ENCODE measurements at regions not wholly inside any gene's neighbourhood (a gene's known extent, or its start where the extent isn't known, plus 50 kb on each side); places are given as distances from the start of the nearest gene placed in this dataset.

DNA sequence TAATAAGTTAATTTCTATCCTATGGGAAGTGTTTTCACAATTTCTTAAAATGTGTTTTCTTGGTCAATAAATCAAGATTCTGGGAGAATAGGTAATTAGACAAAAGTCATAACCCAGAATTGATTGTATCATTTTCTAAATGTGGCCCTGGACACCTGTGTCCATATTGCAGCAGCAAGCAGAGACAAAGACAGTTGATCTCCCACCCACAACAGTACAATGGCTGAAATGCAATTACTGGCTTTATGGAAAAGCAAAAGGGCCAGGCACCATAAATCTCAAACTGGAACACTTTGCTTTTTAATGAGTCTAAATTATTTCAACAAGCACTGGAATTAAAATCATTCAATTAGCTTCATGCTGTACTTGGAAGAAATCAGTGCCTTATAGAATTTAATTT lies 157.2 kb downstream of the ESM1 start:
- no peaks in the 10 kb centered on the region for H4K20me1 ChIP-seq (ENCODE audit: insufficient read depth)
- ChIA-PET POLR2A (no interaction called here), CTCF (interaction anchor here (1.8 kb wide), 1 partner anchor 17 kb away, joined by 9 read pairs; no protein-coding TSS in a partner anchor)
- no peaks in the 10 kb centered on the region for H3K79me2 ChIP-seq (ENCODE audit: insufficient read depth)
- no peak overlapping the region for H3K4me2 ChIP-seq
- H3K4me1 ChIP-seq (ENCODE audit: control insufficient read depth in 1 of 2, insufficient read depth in 2 of 2, low read depth in 1 of 2, low read length in 1 of 2): no peaks in the 10 kb centered on the region; a peak in 1 of 4 replicates
- H3F3A ChIP-seq (replicated peaks; ENCODE audit: insufficient read depth): no peaks in the 10 kb centered on the region
- no peak overlapping the region for H2AFZ ChIP-seq (ENCODE audit: low read depth)
- H3K9me2 ChIP-seq: no peaks in the 10 kb centered on the region
- no peak overlapping the region for H3K9ac ChIP-seq
- TF ChIP-seq, protein P1, sequence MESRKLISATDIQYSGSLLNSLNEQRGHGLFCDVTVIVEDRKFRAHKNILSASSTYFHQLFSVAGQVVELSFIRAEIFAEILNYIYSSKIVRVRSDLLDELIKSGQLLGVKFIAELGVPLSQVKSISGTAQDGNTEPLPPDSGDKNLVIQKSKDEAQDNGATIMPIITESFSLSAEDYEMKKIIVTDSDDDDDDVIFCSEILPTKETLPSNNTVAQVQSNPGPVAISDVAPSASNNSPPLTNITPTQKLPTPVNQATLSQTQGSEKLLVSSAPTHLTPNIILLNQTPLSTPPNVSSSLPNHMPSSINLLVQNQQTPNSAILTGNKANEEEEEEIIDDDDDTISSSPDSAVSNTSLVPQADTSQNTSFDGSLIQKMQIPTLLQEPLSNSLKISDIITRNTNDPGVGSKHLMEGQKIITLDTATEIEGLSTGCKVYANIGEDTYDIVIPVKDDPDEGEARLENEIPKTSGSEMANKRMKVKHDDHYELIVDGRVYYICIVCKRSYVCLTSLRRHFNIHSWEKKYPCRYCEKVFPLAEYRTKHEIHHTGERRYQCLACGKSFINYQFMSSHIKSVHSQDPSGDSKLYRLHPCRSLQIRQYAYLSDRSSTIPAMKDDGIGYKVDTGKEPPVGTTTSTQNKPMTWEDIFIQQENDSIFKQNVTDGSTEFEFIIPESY (IDR thresholded peaks at IDR 0.05; ENCODE audit: borderline replicate concordance, low read depth): no peak
- no peak for TF ChIP-seq EZH2phosphoT487 (IDR thresholded peaks at IDR 0.05; ENCODE audit: borderline replicate concordance, low read depth)
- TF ChIP-seq TCF12 (IDR thresholded peaks at IDR 0.05): no peak
- TF ChIP-seq GABPA (IDR thresholded peaks at IDR 0.05; ENCODE audit: low read depth): no peak
- TF ChIP-seq POLR2AphosphoS5 (IDR thresholded peaks at IDR 0.05; ENCODE audit: low read depth, low read length): no peak
- no peak for TF ChIP-seq FOSL2 (IDR thresholded peaks at IDR 0.05; ENCODE audit: borderline replicate concordance, low read depth)
- no peak for TF ChIP-seq SIN3A (IDR thresholded peaks at IDR 0.05; ENCODE audit: borderline replicate concordance, low read depth, low read length)
- TF ChIP-seq RFX5 (IDR thresholded peaks at IDR 0.05; ENCODE audit: low read length): no peak
- TF ChIP-seq FOXJ3 (CRISPR knock-in tag; IDR thresholded peaks at IDR 0.05): no peak
- no peak for TF ChIP-seq CHD2 (IDR thresholded peaks at IDR 0.05; ENCODE audit: low read length, partially characterized antibody)
- TF ChIP-seq, protein P2, sequence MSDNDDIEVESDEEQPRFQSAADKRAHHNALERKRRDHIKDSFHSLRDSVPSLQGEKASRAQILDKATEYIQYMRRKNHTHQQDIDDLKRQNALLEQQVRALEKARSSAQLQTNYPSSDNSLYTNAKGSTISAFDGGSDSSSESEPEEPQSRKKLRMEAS (IDR thresholded peaks at IDR 0.05; ENCODE audit: low read depth): no peak
- TF ChIP-seq NFIC (IDR thresholded peaks at IDR 0.05; ENCODE audit: borderline replicate concordance): no peak
- TF ChIP-seq SMC3 (IDR thresholded peaks at IDR 0.05; ENCODE audit: low read depth, low read length): no peak
- H3K36me3 ChIP-seq (replicated peaks in 1 of 2; ENCODE audit: control insufficient read depth in 1 of 2, insufficient read depth in 2 of 2, low read length in 1 of 2): no peaks in the 10 kb centered on the region
- H3K4me3 ChIP-seq (ENCODE audit: low read depth in 2 of 2, low read length in 1 of 2): no peak overlapping the region
- DNase-seq: no peak
- no peak overlapping the region for H3K27ac ChIP-seq (ENCODE audit: low read depth in 2 of 2, low read length in 1 of 2)
- H3K9me3 ChIP-seq: no peaks in the 10 kb centered on the region
- H3K27me3 ChIP-seq (ENCODE audit: insufficient read depth): peaks cover 5% of the 10 kb centered on the region; the same call in 1 of the 2 replicates

DNA sequence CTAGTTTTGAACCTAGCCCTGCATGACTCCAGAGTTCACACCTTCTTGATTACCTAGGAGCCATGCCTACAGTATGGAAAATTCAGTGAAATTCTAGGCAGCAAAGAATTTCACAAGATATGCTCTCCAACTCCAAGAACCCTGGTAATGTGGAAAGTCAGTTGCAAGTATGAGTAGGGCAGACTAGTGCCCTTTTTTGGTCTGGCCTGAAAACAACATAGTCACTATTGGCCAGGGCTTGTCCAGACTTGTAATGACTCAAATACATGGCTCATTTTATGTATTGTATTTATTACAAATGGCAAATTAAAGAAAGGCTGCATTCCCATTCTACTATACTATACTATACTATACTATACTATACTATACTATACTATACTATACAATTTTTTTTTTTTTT lies 160.4 kb downstream of the ESM1 start:
- Histone ChIP-seq H3K36me3 (replicated peaks in 1 of 2; ENCODE audit: control insufficient read depth in 1 of 2, insufficient read depth in 2 of 2, low read length in 1 of 2) (no peaks in the 10 kb centered on the region), H3K27ac (ENCODE audit: low read depth in 2 of 2, low read length in 1 of 2) (no peak overlapping the region), H3F3A (replicated peaks; ENCODE audit: insufficient read depth) (peaks cover 2% of the 10 kb centered on the region), H2AFZ (ENCODE audit: low read depth) (no peak overlapping the region), H3K9ac (no peak overlapping the region), H3K4me2 (no peak overlapping the region), H4K20me1 (ENCODE audit: insufficient read depth) (no peaks in the 10 kb centered on the region), H3K4me3 (ENCODE audit: low read depth in 2 of 2, low read length in 1 of 2) (no peak overlapping the region), H3K27me3 (ENCODE audit: insufficient read depth) (peaks cover 1% of the 10 kb centered on the region; the same call in 1 of the 2 replicates), H3K9me2 (no peaks in the 10 kb centered on the region), H3K4me1 (ENCODE audit: control insufficient read depth in 1 of 2, insufficient read depth in 2 of 2, low read depth in 1 of 2, low read length in 1 of 2) (no peaks in the 10 kb centered on the region), H3K79me2 (ENCODE audit: insufficient read depth) (no peaks in the 10 kb centered on the region), H3K9me3 (no peaks in the 10 kb centered on the region)
- CTCF ChIA-PET: interaction anchor here (1.0 to 1.2 kb wide), 2 partner anchors 308 to 335 kb away, joined by 3 read pairs; no protein-coding TSS in a partner anchor
- no peak for DNase-seq
- POLR2A ChIA-PET: interaction anchor here (0.6 kb wide), 1 partner anchor 1692 kb away, joined by 3 read pairs; no protein-coding TSS in a partner anchor
- TF ChIP-seq MXI1 (IDR thresholded peaks at IDR 0.05; ENCODE audit: low read depth, low read length): no peak
- TF ChIP-seq TAF1 (IDR thresholded peaks at IDR 0.05; ENCODE audit: borderline replicate concordance, low read depth, low read length): no peak
- no peak for TF ChIP-seq TCF12 (IDR thresholded peaks at IDR 0.05)
- TF ChIP-seq SMC3 (IDR thresholded peaks at IDR 0.05; ENCODE audit: low read depth, low read length): no peak
- TF ChIP-seq JUND (IDR thresholded peaks at IDR 0.05): no peak
- TF ChIP-seq, protein P3, sequence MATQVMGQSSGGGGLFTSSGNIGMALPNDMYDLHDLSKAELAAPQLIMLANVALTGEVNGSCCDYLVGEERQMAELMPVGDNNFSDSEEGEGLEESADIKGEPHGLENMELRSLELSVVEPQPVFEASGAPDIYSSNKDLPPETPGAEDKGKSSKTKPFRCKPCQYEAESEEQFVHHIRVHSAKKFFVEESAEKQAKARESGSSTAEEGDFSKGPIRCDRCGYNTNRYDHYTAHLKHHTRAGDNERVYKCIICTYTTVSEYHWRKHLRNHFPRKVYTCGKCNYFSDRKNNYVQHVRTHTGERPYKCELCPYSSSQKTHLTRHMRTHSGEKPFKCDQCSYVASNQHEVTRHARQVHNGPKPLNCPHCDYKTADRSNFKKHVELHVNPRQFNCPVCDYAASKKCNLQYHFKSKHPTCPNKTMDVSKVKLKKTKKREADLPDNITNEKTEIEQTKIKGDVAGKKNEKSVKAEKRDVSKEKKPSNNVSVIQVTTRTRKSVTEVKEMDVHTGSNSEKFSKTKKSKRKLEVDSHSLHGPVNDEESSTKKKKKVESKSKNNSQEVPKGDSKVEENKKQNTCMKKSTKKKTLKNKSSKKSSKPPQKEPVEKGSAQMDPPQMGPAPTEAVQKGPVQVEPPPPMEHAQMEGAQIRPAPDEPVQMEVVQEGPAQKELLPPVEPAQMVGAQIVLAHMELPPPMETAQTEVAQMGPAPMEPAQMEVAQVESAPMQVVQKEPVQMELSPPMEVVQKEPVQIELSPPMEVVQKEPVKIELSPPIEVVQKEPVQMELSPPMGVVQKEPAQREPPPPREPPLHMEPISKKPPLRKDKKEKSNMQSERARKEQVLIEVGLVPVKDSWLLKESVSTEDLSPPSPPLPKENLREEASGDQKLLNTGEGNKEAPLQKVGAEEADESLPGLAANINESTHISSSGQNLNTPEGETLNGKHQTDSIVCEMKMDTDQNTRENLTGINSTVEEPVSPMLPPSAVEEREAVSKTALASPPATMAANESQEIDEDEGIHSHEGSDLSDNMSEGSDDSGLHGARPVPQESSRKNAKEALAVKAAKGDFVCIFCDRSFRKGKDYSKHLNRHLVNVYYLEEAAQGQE (IDR thresholded peaks at IDR 0.05; ENCODE audit: low read depth, low read length): no peak
- TF ChIP-seq MEF2A (IDR thresholded peaks at IDR 0.05; ENCODE audit: borderline replicate concordance, low read depth): no peak
- no peak for TF ChIP-seq RXRA (IDR thresholded peaks at IDR 0.05; ENCODE audit: borderline replicate concordance, low read depth)
- TF ChIP-seq YY1 (IDR thresholded peaks at IDR 0.05; ENCODE audit: low read depth): no peak
- no peak for TF ChIP-seq NFIC (IDR thresholded peaks at IDR 0.05; ENCODE audit: borderline replicate concordance)
- no peak for TF ChIP-seq ELF1 (IDR thresholded peaks at IDR 0.05)
- TF ChIP-seq, protein P4, sequence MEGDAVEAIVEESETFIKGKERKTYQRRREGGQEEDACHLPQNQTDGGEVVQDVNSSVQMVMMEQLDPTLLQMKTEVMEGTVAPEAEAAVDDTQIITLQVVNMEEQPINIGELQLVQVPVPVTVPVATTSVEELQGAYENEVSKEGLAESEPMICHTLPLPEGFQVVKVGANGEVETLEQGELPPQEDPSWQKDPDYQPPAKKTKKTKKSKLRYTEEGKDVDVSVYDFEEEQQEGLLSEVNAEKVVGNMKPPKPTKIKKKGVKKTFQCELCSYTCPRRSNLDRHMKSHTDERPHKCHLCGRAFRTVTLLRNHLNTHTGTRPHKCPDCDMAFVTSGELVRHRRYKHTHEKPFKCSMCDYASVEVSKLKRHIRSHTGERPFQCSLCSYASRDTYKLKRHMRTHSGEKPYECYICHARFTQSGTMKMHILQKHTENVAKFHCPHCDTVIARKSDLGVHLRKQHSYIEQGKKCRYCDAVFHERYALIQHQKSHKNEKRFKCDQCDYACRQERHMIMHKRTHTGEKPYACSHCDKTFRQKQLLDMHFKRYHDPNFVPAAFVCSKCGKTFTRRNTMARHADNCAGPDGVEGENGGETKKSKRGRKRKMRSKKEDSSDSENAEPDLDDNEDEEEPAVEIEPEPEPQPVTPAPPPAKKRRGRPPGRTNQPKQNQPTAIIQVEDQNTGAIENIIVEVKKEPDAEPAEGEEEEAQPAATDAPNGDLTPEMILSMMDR (IDR thresholded peaks at IDR 0.05): no peak
- no peak for TF ChIP-seq RCOR1 (IDR thresholded peaks at IDR 0.05; ENCODE audit: low read length)
- TF ChIP-seq RAD21 (IDR thresholded peaks at IDR 0.05; ENCODE audit: low read length): no peak

Data from SK-N-SH (cell line).